ENCODE measurements at regions not wholly inside any gene's neighbourhood (a gene's known extent, or its start where the extent isn't known, plus 50 kb on each side); places are given as distances from the start of the nearest gene placed in this dataset.

GRCh38 chr16:6018848-6019489 is 921.4 kb upstream of the EEF2KMT start (continued):
- no peak for TF ChIP-seq SNAPC2 (CRISPR knock-in tag; IDR thresholded peaks at IDR 0.05)
- TF ChIP-seq POLR2G (IDR thresholded peaks at IDR 0.05; ENCODE audit: low read depth, low read length) = no peak
- no peak for TF ChIP-seq ZNF646 (CRISPR knock-in tag; IDR thresholded peaks at IDR 0.05)
- no peak for TF ChIP-seq ZNF850 (CRISPR knock-in tag; conservative IDR thresholded peaks at IDR 0.05)

- in situ Hi-C loops (cut with HindIII; ENCODE audit: extremely low pct_ligation_motif_present, low pct_unique_long_range_greater_than_20kb) (loop anchor here (5.0 kb wide), 1 partner anchor 626 kb away; no protein-coding TSS in a partner anchor), intact Hi-C loops (cut with micrococcal nuclease; ENCODE audit: unreplicated experiment) (loop anchor here (10.0 kb wide), 1 partner anchor 68 kb away; no protein-coding TSS in a partner anchor)
- Histone ChIP-seq H3K4me1 (ENCODE audit: insufficient read depth, low read length) (no peaks in the 10 kb centered on the region), H3K9ac (ENCODE audit: insufficient read depth, low read depth, low read length) (no peak overlapping the region), H3K4me3 (replicated peaks in 1 of 3; ENCODE audit: insufficient read depth in 1 of 3, low read depth in 2 of 3, low read length in 3 of 3) (no peak overlapping the region), H3K36me3 (replicated peaks in 1 of 2; ENCODE audit: control insufficient read depth in 1 of 2, insufficient read depth in 2 of 2, low read length in 2 of 2) (no peaks in the 10 kb centered on the region), H3K27ac (ENCODE audit: extremely low read length, insufficient read depth, low read length) (no peak overlapping the region), H3K27me3 (ENCODE audit: control insufficient read depth in 1 of 2, insufficient read depth in 2 of 2, low read length in 2 of 2) (peaks cover 0 to 3% of the 10 kb centered on the region in 2 experiments; a peak in 2 of 5 replicates), H3K79me2 (ENCODE audit: insufficient read depth, low read length) (no peaks in the 10 kb centered on the region), H2AFZ (ENCODE audit: low read length) (no peak overlapping the region), H3K4me2 (ENCODE audit: low read depth, low read length) (no peak overlapping the region), H4K20me1 (ENCODE audit: insufficient read depth, low read length) (no peaks in the 10 kb centered on the region), H3K9me3 (ENCODE audit: low read length) (no peaks in the 10 kb centered on the region)
- BruUV-seq (replicated peaks) = no TSS peak
- POLR2A ChIA-PET = no interaction called here
- CTCF ChIA-PET (ENCODE audit: low intra/inter-chr PET ratio, low total read pairs) = interaction anchor here (1.1 to 1.5 kb wide), 2 partner anchors 65 to 626 kb away, joined by 3 to 5 read pairs; no protein-coding TSS in a partner anchor
- peak; percentile 29 for DNase-seq (ENCODE audit: low spot score)
- ATAC-seq = peak; percentile 67; the same call in 2 of the 3 replicates
- 0% methylated on average over 2 of the region's 2 CpGs for WGBS (ENCODE audit: low lambda C conversion rate)
- FAIRE-seq = no peak
- TF ChIP-seq SMC3 (IDR thresholded peaks at IDR 0.05; ENCODE audit: low read length) = peak; percentile 38; the same call in 1 of the 2 replicates
- peak; percentile 93 for TF ChIP-seq MIER2 (CRISPR knock-in tag; IDR thresholded peaks at IDR 0.05)
- peak; percentile 44 for TF ChIP-seq STAG1 (CRISPR knock-in tag; IDR thresholded peaks at IDR 0.05)
- peak; percentile 57 for TF ChIP-seq CTCF (CRISPR knock-in tag; IDR thresholded peaks at IDR 0.05)
- TF ChIP-seq FOSL2 (CRISPR knock-in tag; IDR thresholded peaks at IDR 0.05) = no peak
Measured at GRCh38 chr16:6016530-6017184, 919.1 kb upstream of the EEF2KMT start.

Measured in HepG2 (cell line).